ENCODE measurements at regions not wholly inside any gene's neighbourhood (a gene's known extent, or its start where the extent isn't known, plus 50 kb on each side); places are given as distances from the start of the nearest gene placed in this dataset.

DNA sequence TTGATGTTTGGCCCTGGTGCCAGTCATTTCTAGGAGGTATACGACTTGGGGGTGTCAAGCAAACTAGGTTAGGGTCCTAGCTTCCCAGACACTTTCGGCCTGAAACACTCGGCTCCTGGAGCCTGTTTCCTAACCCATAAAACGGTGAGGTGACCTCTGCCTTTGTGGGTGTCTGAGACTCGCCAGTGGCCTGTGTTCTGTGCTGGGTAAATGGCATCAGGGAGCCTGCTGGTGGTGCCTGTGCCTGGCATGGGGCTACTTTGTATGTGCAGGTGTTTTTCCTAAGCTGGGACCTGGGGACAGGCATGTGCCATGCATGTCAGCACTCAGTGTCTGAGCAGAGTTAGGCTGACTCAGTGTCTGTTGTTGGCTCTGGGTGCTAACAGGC is 139.2 kb downstream of the GLI2 start:
- TF ChIP-seq, protein P1, sequence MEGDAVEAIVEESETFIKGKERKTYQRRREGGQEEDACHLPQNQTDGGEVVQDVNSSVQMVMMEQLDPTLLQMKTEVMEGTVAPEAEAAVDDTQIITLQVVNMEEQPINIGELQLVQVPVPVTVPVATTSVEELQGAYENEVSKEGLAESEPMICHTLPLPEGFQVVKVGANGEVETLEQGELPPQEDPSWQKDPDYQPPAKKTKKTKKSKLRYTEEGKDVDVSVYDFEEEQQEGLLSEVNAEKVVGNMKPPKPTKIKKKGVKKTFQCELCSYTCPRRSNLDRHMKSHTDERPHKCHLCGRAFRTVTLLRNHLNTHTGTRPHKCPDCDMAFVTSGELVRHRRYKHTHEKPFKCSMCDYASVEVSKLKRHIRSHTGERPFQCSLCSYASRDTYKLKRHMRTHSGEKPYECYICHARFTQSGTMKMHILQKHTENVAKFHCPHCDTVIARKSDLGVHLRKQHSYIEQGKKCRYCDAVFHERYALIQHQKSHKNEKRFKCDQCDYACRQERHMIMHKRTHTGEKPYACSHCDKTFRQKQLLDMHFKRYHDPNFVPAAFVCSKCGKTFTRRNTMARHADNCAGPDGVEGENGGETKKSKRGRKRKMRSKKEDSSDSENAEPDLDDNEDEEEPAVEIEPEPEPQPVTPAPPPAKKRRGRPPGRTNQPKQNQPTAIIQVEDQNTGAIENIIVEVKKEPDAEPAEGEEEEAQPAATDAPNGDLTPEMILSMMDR (IDR thresholded peaks at IDR 0.05 in 2 of 3, conservative IDR thresholded peaks at IDR 0.05 in 1 of 3; ENCODE audit: control insufficient read depth in 2 of 3, extremely low read depth in 1 of 3, insufficient read depth in 1 of 3, low read depth in 3 of 3, low read length in 3 of 3), result no peak
- TF ChIP-seq NBN (IDR thresholded peaks at IDR 0.05) (no peak), HCFC1 (IDR thresholded peaks at IDR 0.05; ENCODE audit: low read length) (no peak), KDM1A (IDR thresholded peaks at IDR 0.05; ENCODE audit: borderline replicate concordance) (no peak), EP300 (IDR thresholded peaks at IDR 0.05; ENCODE audit: borderline replicate concordance in 1 of 2, control insufficient read depth in 1 of 2, low read depth in 2 of 2, low read length in 2 of 2) (no peak), ZNF217 (IDR thresholded peaks at IDR 0.05) (no peak), JUND (IDR thresholded peaks at IDR 0.05; ENCODE audit: low read depth, low read length) (no peak), NR2C2 (IDR thresholded peaks at IDR 0.05; ENCODE audit: borderline replicate concordance, control insufficient read depth, insufficient read length, low read depth) (no peak), POLR2A (IDR thresholded peaks at IDR 0.05; ENCODE audit: low read depth, low read length) (no peak), BMI1 (IDR thresholded peaks at IDR 0.05; ENCODE audit: borderline replicate concordance) (no peak), POLR2AphosphoS5 (IDR thresholded peaks at IDR 0.05; ENCODE audit: low read length) (no peak)
- TF ChIP-seq, protein P2, sequence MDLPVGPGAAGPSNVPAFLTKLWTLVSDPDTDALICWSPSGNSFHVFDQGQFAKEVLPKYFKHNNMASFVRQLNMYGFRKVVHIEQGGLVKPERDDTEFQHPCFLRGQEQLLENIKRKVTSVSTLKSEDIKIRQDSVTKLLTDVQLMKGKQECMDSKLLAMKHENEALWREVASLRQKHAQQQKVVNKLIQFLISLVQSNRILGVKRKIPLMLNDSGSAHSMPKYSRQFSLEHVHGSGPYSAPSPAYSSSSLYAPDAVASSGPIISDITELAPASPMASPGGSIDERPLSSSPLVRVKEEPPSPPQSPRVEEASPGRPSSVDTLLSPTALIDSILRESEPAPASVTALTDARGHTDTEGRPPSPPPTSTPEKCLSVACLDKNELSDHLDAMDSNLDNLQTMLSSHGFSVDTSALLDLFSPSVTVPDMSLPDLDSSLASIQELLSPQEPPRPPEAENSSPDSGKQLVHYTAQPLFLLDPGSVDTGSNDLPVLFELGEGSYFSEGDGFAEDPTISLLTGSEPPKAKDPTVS (IDR thresholded peaks at IDR 0.05; ENCODE audit: low read depth, low read length), result no peak
- TF ChIP-seq, protein P3, sequence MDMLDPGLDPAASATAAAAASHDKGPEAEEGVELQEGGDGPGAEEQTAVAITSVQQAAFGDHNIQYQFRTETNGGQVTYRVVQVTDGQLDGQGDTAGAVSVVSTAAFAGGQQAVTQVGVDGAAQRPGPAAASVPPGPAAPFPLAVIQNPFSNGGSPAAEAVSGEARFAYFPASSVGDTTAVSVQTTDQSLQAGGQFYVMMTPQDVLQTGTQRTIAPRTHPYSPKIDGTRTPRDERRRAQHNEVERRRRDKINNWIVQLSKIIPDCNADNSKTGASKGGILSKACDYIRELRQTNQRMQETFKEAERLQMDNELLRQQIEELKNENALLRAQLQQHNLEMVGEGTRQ (IDR thresholded peaks at IDR 0.05; ENCODE audit: borderline replicate concordance, low read depth, low read length), result no peak
- TF ChIP-seq, protein P4, sequence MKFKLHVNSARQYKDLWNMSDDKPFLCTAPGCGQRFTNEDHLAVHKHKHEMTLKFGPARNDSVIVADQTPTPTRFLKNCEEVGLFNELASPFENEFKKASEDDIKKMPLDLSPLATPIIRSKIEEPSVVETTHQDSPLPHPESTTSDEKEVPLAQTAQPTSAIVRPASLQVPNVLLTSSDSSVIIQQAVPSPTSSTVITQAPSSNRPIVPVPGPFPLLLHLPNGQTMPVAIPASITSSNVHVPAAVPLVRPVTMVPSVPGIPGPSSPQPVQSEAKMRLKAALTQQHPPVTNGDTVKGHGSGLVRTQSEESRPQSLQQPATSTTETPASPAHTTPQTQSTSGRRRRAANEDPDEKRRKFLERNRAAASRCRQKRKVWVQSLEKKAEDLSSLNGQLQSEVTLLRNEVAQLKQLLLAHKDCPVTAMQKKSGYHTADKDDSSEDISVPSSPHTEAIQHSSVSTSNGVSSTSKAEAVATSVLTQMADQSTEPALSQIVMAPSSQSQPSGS (IDR thresholded peaks at IDR 0.05; ENCODE audit: low read length), result no peak
